Stimulated activated CD8-positive, alpha-beta memory T cell treated with anti-CD3 and anti-CD28 coated beads, Interleukin-7, amount 100 ng/mL, for 1 hour (primary cell): ENCODE measurements at regions not wholly inside any gene's neighbourhood (a gene's known extent, or its start where the extent isn't known, plus 50 kb on each side); places are given as distances from the start of the nearest gene placed in this dataset.
"Not testable (repeated sequence)": the region's sequence is repeated elsewhere in the genome, so short reads cannot be mapped to it uniquely, and the experiment has no call there.

Experiments used
- DNase-seq, 2 donors: peaks; one replicate each; pipeline ENCODE4 v3.0.0-alpha.2; 2020; ENCODE audit warnings: low read depth in 2 of 2

DNA sequence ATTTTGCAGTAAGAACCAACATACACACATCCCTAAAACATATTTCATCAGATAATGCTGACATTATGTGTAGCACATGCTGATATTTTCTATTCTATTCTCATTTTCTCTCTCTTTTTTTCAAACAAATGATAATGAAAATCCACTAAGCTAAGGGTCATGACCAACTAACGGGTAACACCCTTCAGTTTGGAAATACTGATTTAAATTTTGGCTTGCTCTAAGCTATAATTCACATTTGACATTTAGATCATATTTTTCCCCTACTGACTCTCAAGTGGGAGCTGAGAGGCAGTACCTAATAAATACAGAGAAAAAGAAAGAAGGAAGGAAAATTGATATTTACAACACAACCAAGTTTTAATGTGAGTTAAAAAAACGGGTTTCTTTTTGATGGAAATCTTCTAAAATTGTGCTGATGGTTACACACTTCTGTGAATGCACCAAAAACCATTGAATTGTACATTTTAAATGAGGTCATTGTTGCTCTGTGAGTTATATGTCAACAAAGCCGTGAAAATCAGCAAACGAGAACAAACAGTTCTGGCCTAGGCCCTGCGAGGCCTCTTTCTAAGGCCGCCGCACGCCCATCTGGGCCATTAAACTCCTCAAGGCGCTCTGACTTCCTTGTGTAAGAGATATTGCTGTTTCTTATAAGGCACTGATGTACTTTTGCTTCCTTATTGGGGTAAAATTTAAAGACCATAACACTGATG is 124.2 kb downstream of the GALR1 start:
- DNase-seq: no peak

DNA sequence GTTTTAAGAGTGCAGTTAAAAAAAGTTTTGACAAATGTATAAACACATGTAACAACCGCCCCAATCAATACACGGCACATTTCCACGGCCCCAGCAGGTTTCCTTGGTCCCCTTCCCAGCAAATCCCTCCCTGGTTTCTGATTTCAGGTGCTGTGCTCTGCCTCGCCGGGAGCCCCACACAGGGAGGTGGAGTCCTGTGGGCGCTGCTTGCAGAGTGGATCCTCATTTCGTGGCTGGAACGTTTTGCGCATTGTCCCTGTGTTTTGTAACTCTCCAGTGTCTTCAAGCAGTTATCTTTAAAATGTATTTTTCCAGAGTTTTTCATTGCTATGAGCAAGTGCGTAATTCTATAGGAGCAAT is 124.8 kb downstream of the GALR1 start:
- no peak for DNase-seq

DNA sequence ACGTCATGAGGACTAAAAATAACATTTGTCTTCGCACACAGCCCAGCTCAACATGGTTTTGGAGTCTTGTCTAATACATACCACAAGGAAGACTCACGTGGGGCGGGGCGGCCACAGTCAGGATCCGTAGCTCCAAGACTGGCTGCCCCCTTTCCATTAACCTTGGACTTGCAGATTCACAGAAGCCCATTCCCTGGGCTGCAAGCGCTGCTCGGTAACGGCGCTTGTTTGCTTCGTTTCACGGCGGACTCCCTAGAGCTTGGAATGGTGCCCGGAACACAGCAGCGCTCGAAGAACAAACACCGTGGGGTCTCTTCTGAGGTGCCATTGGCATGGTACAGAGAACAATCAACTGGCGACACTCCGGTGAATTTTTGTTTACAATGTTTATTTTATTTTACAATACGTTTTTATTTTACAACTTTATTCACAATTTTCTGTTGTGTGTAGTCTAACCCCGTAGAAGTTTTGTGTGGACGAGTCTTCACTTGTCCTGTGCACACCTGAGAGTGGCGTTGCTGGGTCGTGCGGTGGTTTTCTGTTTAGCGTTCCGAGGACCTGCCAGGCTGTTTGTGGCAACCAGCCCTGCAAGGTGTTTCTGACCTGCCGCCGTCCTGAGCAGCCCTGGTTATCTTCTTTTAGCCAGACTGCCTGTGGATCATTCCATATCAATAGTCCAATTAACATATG is 126.5 kb downstream of the GALR1 start:
- no peak for DNase-seq

- no peak for DNase-seq
These were observed 127.1 kb downstream of the GALR1 start for GRCh38 chr18:77376733-77377094.

DNA sequence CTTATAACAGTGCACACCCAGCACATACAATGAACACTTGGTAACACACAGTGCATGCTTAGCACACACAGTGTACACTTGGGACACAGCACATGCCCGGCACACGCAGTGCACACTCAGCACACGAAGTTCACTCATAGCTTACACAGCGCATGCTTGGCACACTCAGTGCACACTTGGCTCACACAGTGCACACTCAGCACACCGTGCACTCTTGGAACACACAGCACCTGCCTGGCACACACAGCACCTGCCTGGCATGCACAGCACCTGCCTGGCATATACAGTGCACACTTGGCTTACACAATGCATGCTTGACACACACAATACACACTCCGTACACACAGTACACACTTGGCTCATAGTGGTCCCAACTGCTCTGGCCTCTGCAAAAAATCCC is 128.2 kb downstream of the GALR1 start:
- no peak for DNase-seq

- DNase-seq: no peak
These were observed 130.4 kb downstream of the GALR1 start for GRCh38 chr18:77379976-77380509.

- DNase-seq: no peak
These were observed 131.0 kb downstream of the GALR1 start for GRCh38 chr18:77380695-77381094.

GRCh38 chr18:77392321-77392720 is 142.7 kb downstream of the GALR1 start:
- DNase-seq: no peak

DNA sequence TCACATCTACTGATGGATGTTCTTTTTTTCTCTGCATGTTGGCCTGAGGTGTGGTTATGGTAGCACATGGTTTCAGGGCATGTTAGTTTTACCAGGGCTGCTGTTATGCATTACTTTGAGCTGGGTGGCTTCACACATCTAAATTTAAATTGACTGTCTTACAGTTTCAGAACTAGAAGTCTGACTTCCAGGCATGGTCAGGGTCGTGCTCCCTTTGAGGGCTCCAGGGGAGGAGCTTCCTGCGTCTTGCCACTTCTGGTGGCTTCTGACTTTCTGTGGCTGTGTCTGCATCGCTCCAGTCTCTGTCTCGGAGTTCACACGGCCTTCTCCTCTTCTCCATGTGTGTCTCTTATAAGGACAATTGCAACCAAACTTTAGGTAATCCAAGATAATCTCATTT is 143.9 kb downstream of the GALR1 start:
- DNase-seq: no peak

- DNase-seq: no peak
These were observed 146.3 kb downstream of the GALR1 start for GRCh38 chr18:77395953-77396352.

DNA sequence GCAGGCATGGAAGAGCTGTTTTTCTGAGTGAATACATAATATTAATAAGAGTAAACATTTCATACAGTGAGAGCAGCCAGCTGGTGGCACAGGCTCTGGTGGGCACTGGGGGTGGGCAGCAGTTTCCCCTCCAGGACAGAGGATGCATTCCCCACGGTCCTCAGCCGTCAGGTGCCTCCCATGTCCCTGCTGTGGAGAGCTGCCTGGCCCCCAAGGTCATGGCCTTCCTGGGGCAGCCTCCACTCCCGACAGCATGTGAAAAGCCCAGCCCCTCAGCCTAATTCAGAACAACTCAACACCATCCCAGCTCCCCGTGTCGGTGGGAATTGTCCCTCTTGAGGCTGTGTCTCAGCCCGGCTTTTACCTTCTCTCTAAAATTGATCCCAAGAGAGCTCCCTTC is 147.4 kb downstream of the GALR1 start:
- no peak for DNase-seq

- DNase-seq: no peak
These were observed 148.0 kb downstream of the GALR1 start for GRCh38 chr18:77397617-77398016.

DNA sequence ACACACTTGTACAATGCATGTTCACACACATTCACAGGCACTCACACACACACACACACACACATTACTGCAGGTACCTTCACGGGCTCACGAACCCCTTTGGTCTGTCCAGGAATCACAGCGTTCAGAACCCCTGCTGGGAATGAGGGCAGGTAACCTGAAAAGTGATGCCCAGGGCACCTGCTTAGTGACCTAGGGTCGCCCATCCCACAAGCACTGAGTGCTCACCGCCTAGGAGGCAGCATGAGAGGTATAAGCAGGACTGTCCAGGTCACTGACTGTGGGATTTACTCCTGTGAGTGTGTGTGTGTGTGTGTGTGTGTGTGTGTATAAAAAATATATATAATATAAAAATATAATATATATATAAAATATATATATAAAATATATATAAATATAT is 150.9 kb downstream of the GALR1 start:
- no peak for DNase-seq

DNA sequence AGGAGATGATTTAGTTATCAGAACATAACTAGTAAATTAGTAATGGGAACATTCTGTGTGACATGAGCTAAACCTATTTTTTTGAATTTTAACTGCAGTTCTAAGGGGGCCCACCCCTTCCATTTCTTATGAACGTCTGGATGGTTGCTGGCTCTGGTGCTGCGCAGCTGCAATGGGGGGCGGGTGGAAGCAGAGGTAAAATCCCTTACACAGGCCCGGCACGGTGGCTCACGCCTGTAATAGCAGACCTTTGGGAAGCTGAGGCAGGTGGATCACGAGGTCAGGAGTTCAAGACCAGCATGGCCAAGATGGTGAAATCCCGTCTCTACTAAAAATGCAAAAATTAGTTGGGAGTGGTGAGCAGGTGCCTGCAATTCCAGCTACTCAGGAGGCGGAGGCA is 151.5 kb downstream of the GALR1 start:
- DNase-seq: no peak

GRCh38 chr18:77403969-77404535 is 154.4 kb downstream of the GALR1 start:
- no peak for DNase-seq

GRCh38 chr18:77405096-77405495 is 155.4 kb downstream of the GALR1 start:
- DNase-seq: no peak

- DNase-seq: no peak
These were observed 158.1 kb downstream of the GALR1 start for GRCh38 chr18:77407733-77408132.

- not testable (repeated sequence) for DNase-seq
These were observed 171.9 kb downstream of the GALR1 start for GRCh38 chr18:77421546-77421945.

- DNase-seq: no peak
These were observed 173.6 kb downstream of the GALR1 start for GRCh38 chr18:77422974-77423867.

DNA sequence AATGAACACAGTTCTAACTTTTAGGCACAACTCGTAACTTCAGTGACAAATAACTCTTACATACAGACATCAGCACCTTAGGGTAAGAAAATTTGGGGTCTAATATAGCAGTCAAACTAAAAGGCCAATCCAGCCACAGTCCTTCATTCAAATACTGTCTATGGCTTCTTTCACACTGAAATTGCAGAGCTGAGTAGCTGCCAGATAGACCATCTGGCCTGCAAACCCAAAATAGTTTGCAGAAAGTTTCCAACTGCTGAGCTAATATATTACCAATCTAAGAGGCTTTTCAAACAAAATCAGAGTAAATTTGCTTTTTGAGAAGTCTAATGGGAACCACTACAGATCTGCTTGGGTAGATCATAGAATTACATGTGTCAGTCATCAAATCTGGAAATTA is 183.4 kb downstream of the GALR1 start:
- DNase-seq: no peak

DNA sequence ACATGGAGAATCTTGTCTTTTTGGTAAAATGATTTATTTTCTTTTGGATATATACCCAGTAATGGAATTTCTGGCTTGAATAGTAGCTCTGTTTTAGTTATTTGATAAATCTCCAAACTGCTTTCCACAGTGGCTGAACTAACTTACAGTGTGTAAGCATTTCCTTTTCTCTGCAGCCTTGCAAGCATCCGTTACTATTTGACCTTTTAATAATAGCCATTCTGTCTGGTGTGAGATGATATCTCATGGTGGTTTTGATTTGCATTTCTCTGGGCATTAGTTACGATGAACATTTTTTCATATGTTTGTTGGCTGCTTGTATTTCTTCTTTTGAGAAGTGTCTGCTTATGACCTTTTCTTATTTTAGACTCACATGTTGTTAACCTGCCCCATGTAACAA is 190.2 kb downstream of the GALR1 start:
- no peak for DNase-seq

GRCh38 chr18:77442393-77442792 is 192.7 kb downstream of the GALR1 start:
- DNase-seq: no peak
